PC-3 (cell line): ENCODE measurements at regions not wholly inside any gene's neighbourhood (a gene's known extent, or its start where the extent isn't known, plus 50 kb on each side); places are given as distances from the start of the nearest gene placed in this dataset.

ENCODE experiments used
- EZH2 ChIP-seq: fragments of 300-600 bp; sonication (generic); IDR thresholded peaks from one replicate; pipeline ENCODE4 v1.6.1; 2017; ENCODE audit warnings: antibody characterized with exemption, mild to moderate bottlenecking, low read length; ENCODE audit not compliant: unreplicated experiment
- EZH2phosphoT487 ChIP-seq: fragments of 300-600 bp; sonication (generic); IDR thresholded peaks from 2 replicates; pipeline ENCODE4 v1.6.1; 2018; ENCODE audit warnings: mild to moderate bottlenecking, antibody characterized with exemption, low read length, borderline replicate concordance
- TF ChIP-seq, protein P1 (sequence below): fragments of 300-600 bp; sonication (generic); conservative IDR thresholded peaks from 2 replicates; pipeline ENCODE4 v1.5.1; 2017; ENCODE audit warnings: antibody characterized with exemption, low read depth, mild to moderate bottlenecking, low read length

GRCh38 chr5:61597684-61598083, 265.6 kb downstream of the ZSWIM6 start:
- TF ChIP-seq, protein P1, sequence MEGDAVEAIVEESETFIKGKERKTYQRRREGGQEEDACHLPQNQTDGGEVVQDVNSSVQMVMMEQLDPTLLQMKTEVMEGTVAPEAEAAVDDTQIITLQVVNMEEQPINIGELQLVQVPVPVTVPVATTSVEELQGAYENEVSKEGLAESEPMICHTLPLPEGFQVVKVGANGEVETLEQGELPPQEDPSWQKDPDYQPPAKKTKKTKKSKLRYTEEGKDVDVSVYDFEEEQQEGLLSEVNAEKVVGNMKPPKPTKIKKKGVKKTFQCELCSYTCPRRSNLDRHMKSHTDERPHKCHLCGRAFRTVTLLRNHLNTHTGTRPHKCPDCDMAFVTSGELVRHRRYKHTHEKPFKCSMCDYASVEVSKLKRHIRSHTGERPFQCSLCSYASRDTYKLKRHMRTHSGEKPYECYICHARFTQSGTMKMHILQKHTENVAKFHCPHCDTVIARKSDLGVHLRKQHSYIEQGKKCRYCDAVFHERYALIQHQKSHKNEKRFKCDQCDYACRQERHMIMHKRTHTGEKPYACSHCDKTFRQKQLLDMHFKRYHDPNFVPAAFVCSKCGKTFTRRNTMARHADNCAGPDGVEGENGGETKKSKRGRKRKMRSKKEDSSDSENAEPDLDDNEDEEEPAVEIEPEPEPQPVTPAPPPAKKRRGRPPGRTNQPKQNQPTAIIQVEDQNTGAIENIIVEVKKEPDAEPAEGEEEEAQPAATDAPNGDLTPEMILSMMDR, result no peak
- no peak for TF ChIP-seq EZH2
- TF ChIP-seq EZH2phosphoT487, result no peak
